ENCODE measurements at regions not wholly inside any gene's neighbourhood (a gene's known extent, or its start where the extent isn't known, plus 50 kb on each side); places are given as distances from the start of the nearest gene placed in this dataset.

- WGBS, result 77% methylated on average over 1 of the region's 1 CpG
- Histone ChIP-seq H3K27ac (replicated peaks in 1 of 4) (no peak overlapping the region), H3K27me3 (no peaks in the 10 kb centered on the region), H3K36me3 (no peaks in the 10 kb centered on the region), H3K4me3 (no peak overlapping the region), H3K9me3 (no peaks in the 10 kb centered on the region), H3K4me1 (no peaks in the 10 kb centered on the region)
- no peak for DNase-seq (ENCODE audit: extremely low spot score)
- intact Hi-C loops (cut with DNase I), result no loop called here
- no peak for TF ChIP-seq POLR2AphosphoS5 (IDR thresholded peaks at IDR 0.05)
- TF ChIP-seq, protein P1, sequence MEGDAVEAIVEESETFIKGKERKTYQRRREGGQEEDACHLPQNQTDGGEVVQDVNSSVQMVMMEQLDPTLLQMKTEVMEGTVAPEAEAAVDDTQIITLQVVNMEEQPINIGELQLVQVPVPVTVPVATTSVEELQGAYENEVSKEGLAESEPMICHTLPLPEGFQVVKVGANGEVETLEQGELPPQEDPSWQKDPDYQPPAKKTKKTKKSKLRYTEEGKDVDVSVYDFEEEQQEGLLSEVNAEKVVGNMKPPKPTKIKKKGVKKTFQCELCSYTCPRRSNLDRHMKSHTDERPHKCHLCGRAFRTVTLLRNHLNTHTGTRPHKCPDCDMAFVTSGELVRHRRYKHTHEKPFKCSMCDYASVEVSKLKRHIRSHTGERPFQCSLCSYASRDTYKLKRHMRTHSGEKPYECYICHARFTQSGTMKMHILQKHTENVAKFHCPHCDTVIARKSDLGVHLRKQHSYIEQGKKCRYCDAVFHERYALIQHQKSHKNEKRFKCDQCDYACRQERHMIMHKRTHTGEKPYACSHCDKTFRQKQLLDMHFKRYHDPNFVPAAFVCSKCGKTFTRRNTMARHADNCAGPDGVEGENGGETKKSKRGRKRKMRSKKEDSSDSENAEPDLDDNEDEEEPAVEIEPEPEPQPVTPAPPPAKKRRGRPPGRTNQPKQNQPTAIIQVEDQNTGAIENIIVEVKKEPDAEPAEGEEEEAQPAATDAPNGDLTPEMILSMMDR (IDR thresholded peaks at IDR 0.05), result no peak
- TF ChIP-seq EP300 (IDR thresholded peaks at IDR 0.05), result no peak
- TF ChIP-seq POLR2A (IDR thresholded peaks at IDR 0.05; ENCODE audit: low read depth), result no peak
These were observed 571.8 kb downstream of the PRKD1 start for GRCh38 chr14:29355846-29356245.

DNA sequence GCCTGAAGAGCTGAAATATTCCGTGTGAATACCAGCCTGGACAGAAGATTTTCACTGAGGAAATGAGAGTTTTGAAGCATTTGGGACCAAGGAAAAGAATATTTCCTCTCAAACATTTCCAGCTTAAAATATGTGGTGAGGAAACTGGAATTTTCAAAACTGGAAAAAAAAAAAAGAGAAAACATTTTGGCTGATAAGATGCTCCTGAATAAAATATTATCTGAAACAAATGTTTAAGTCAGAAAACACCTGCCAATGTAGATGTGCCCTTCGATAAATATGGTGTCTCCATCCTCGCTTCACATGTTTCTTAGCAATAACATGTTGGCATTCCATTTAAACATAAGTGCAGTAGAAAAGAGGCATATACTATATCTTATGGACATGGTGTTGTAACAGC lies 567.0 kb downstream of the PRKD1 start:
- no peaks in the 10 kb centered on the region for H3K36me3 ChIP-seq
- TF ChIP-seq POLR2AphosphoS5 (IDR thresholded peaks at IDR 0.05), result no peak
- no peak for TF ChIP-seq EP300 (IDR thresholded peaks at IDR 0.05)
- no peak for TF ChIP-seq POLR2A (IDR thresholded peaks at IDR 0.05; ENCODE audit: low read depth)
- TF ChIP-seq, protein P1 (IDR thresholded peaks at IDR 0.05), result no peak
- H3K27ac ChIP-seq (replicated peaks in 1 of 4), result no peak overlapping the region
- no peak for DNase-seq (ENCODE audit: extremely low spot score)
- H3K27me3 ChIP-seq, result no peaks in the 10 kb centered on the region
- no peaks in the 10 kb centered on the region for H3K9me3 ChIP-seq
- H3K4me3 ChIP-seq, result no peak overlapping the region
- no peaks in the 10 kb centered on the region for H3K4me1 ChIP-seq
- intact Hi-C loops (cut with DNase I), result no loop called here
- 80% methylated on average over 3 of the region's 3 CpGs for WGBS

- Histone ChIP-seq H3K4me1 (no peaks in the 10 kb centered on the region), H3K27ac (replicated peaks in 1 of 4) (no peak overlapping the region), H3K36me3 (no peaks in the 10 kb centered on the region), H3K4me3 (no peak overlapping the region), H3K9me3 (peaks cover 0 to 5% (median 0%) of the 10 kb centered on the region in 4 donors), H3K27me3 (no peaks in the 10 kb centered on the region)
- intact Hi-C loops (cut with DNase I), result no loop called here
- TF ChIP-seq, protein P1 (IDR thresholded peaks at IDR 0.05), result no peak
- TF ChIP-seq POLR2AphosphoS5 (IDR thresholded peaks at IDR 0.05) (no peak), EP300 (IDR thresholded peaks at IDR 0.05) (no peak), POLR2A (IDR thresholded peaks at IDR 0.05; ENCODE audit: low read depth) (no peak)
- 87% methylated on average over 2 of the region's 2 CpGs for WGBS
- no peak for DNase-seq (ENCODE audit: extremely low spot score)
These were observed 557.6 kb downstream of the PRKD1 start for GRCh38 chr14:29370024-29370423.

DNA sequence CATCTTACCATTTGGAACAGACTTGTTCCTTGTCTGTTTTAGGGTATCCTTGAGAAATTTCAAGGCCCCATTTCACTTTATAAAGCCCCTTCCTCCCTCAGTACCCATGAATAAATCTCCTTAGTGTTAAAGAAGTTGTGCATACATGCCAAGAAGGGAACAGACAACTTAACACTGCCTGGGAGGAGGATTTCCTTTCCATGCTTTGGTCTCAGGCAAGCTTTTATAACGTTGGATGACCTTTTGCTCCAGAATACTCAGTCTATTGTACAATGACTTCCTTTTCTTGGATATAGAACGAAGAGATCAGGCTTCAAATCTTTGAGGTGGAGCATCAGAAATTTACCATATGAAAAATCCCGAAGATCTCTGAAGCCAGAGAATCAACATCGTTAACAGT lies 551.4 kb downstream of the PRKD1 start:
- Histone ChIP-seq H3K4me3 (no peak overlapping the region), H3K36me3 (no peaks in the 10 kb centered on the region), H3K4me1 (no peaks in the 10 kb centered on the region), H3K27me3 (no peaks in the 10 kb centered on the region), H3K9me3 (no peaks in the 10 kb centered on the region), H3K27ac (replicated peaks in 1 of 4) (no peak overlapping the region)
- WGBS, result 66% methylated on average over 4 of the region's 4 CpGs
- TF ChIP-seq POLR2A (IDR thresholded peaks at IDR 0.05; ENCODE audit: low read depth) (no peak), POLR2AphosphoS5 (IDR thresholded peaks at IDR 0.05) (no peak), EP300 (IDR thresholded peaks at IDR 0.05) (no peak)
- TF ChIP-seq, protein P1 (IDR thresholded peaks at IDR 0.05), result no peak
- DNase-seq (ENCODE audit: extremely low spot score), result no peak
- intact Hi-C loops (cut with DNase I), result no loop called here

DNA sequence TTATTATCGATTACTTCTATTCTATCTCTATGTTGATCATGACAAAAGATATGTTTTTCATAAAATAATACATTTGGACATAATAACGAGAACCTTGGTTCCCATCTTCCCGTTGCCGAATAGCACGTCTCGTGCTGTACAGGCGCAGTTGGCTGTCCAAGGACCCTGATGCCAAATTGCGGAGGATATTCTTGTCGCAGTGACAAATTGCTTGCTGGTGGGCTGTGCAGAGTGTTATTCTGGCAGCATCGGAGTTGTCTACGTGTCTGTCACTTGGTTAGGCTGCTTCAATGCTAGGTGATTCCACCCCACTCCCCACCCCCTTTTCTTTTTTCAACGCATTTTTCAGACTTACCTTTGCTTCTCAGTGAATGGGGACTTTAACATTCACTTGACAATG lies 546.8 kb downstream of the PRKD1 start:
- intact Hi-C loops (cut with DNase I), result no loop called here
- 89% methylated on average over 12 of the region's 12 CpGs for WGBS
- Histone ChIP-seq H3K36me3 (no peaks in the 10 kb centered on the region), H3K27me3 (no peaks in the 10 kb centered on the region), H3K4me1 (no peaks in the 10 kb centered on the region), H3K27ac (replicated peaks in 1 of 4) (no peak overlapping the region), H3K4me3 (no peak overlapping the region), H3K9me3 (no peaks in the 10 kb centered on the region)
- DNase-seq (ENCODE audit: extremely low spot score), result no peak
- no peak for TF ChIP-seq POLR2AphosphoS5 (IDR thresholded peaks at IDR 0.05)
- no peak for TF ChIP-seq POLR2A (IDR thresholded peaks at IDR 0.05; ENCODE audit: low read depth)
- TF ChIP-seq, protein P1 (IDR thresholded peaks at IDR 0.05), result no peak
- no peak for TF ChIP-seq EP300 (IDR thresholded peaks at IDR 0.05)
